ENCODE measurements at regions not wholly inside any gene's neighbourhood (a gene's known extent, or its start where the extent isn't known, plus 50 kb on each side); places are given as distances from the start of the nearest gene placed in this dataset.

- H3K4me1 ChIP-seq = no peaks in the 10 kb centered on the region
- H3K27ac ChIP-seq = no peak overlapping the region
- DNase-seq (no peak), ATAC-seq (no peak)
- H3K36me3 ChIP-seq = no peaks in the 10 kb centered on the region
- H3K9me3 ChIP-seq = no peaks in the 10 kb centered on the region
- intact Hi-C loops (cut with DNase I) = loop anchor here in 1 of 2 donors (10.0 kb wide), 1 partner anchor 126 kb away; no protein-coding TSS in a partner anchor
- no peak for TF ChIP-seq CTCF (IDR thresholded peaks at IDR 0.05)
- no peak overlapping the region for H3K4me3 ChIP-seq
- H3K27me3 ChIP-seq = no peaks in the 10 kb centered on the region
These were observed 186.1 kb downstream of the TMA16 start for GRCh38 chr4:163680386-163681098.

DNA sequence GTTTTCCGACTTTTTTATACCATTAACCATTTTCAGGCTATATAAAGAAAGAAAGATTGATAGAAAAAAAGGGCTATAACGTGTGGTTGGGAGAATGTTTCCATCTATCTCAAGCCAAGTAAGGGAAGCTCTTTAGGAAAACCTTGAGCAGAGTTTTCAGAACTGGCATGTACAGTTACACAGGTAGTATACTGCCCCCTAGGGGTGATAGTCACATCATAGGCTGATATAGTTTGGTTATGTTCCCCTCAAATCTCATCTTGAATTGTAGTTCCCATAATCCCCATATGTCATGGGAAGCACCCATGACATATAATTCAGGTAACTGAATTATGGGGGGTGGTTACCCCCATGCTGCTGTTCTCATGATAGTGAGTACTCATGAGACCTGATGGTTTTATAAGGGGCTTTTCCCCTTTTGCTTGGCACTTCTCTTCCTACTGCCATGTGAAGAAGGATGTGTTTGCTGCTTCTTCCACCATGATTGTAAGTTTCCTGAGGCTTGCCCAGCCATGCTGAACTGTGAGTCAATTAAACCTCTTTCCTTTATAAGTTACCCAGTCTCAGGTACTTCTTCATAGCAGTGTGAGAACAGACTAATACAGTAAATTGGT lies 186.8 kb downstream of the TMA16 start:
- Histone ChIP-seq H3K27me3 (no peaks in the 10 kb centered on the region), H3K36me3 (no peaks in the 10 kb centered on the region), H3K4me1 (no peaks in the 10 kb centered on the region), H3K27ac (no peak overlapping the region), H3K9me3 (no peaks in the 10 kb centered on the region), H3K4me3 (no peak overlapping the region)
- intact Hi-C loops (cut with DNase I) = loop anchor here in 1 of 2 donors (10.0 kb wide), 1 partner anchor 127 kb away; no protein-coding TSS in a partner anchor
- peak; percentile 54 to 67 for TF ChIP-seq CTCF (IDR thresholded peaks at IDR 0.05)
- DNase-seq = peak in 1 of 4 donors; percentile 17
- ATAC-seq = peak; percentile 81

GRCh38 chr4:163688856-163689255 lies 194.4 kb downstream of the TMA16 start:
- no peaks in the 10 kb centered on the region for H3K4me1 ChIP-seq
- H3K27ac ChIP-seq = no peak overlapping the region
- intact Hi-C loops (cut with DNase I) = loop anchor here in 1 of 2 donors (10.0 kb wide), 1 partner anchor 134 kb away; no protein-coding TSS in a partner anchor
- no peaks in the 10 kb centered on the region for H3K9me3 ChIP-seq
- ATAC-seq = no peak
- no peak overlapping the region for H3K4me3 ChIP-seq
- no peaks in the 10 kb centered on the region for H3K36me3 ChIP-seq
- TF ChIP-seq CTCF (IDR thresholded peaks at IDR 0.05) = no peak
- no peaks in the 10 kb centered on the region for H3K27me3 ChIP-seq
- DNase-seq = no peak

DNA sequence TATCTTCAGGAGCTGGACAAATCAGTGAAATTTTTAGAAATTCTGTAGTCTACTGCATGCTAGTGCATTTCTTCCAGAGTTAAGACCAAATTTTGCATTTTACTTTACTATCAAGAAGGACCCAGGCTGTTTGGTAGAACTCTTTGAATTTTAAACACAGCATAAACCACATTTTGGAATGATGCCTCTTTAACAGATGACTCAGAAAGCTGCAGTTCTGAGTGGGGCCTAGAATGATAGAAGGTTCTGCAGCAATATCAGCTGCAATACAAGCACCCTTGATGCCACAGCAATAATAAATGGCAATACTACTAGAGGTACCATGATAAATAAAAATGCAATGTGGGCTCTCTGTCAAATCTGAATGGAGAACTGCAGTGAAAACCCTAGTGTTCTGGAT lies 198.7 kb downstream of the TMA16 start:
- Histone ChIP-seq H3K27me3 (no peaks in the 10 kb centered on the region), H3K4me1 (no peaks in the 10 kb centered on the region), H3K4me3 (no peak overlapping the region), H3K36me3 (no peaks in the 10 kb centered on the region), H3K9me3 (no peaks in the 10 kb centered on the region), H3K27ac (no peak overlapping the region)
- DNase-seq = no peak
- intact Hi-C loops (cut with DNase I) = no loop called here
- no peak for ATAC-seq
- TF ChIP-seq CTCF (IDR thresholded peaks at IDR 0.05) = no peak

DNA sequence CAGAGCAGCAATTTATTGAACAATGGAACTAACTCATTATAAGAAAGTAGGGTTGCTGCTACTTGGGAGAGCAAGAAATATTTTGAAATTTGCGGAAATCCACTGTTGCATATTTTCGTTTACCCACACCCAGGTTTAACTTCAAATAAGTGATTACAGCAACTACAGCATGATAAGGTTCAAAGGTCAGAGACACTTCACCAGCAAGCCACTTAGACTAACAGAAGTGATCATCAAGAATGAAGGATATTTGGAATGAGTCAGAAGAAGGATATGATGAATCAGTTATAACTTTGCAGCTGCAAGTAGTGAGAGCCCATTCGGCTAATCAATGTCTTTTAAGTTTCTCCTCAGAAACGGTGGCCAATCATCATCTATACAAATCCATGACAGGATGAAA lies 199.3 kb downstream of the TMA16 start:
- no peak overlapping the region for H3K4me3 ChIP-seq
- TF ChIP-seq CTCF (IDR thresholded peaks at IDR 0.05) = no peak
- no peaks in the 10 kb centered on the region for H3K9me3 ChIP-seq
- no peaks in the 10 kb centered on the region for H3K27me3 ChIP-seq
- H3K36me3 ChIP-seq = no peaks in the 10 kb centered on the region
- intact Hi-C loops (cut with DNase I) = no loop called here
- ATAC-seq = no peak
- no peaks in the 10 kb centered on the region for H3K4me1 ChIP-seq
- no peak for DNase-seq
- no peak overlapping the region for H3K27ac ChIP-seq

Measured in left lung (tissue), 4 donors.